GM12864 (cell line): ENCODE measurements at regions not wholly inside any gene's neighbourhood (a gene's known extent, or its start where the extent isn't known, plus 50 kb on each side); places are given as distances from the start of the nearest gene placed in this dataset.

Experiments used
- DNase-seq: peaks from one replicate; pipeline ENCODE4 v3.0.0-alpha.2; 2011; ENCODE audit warnings: low read depth
- H3K4me3 ChIP-seq: 2 replicates; pipeline ENCODE4 v1.5.1; 2011; ENCODE audit warnings: mild to moderate bottlenecking, low read depth, low read length, control low read depth
- CTCF ChIP-seq: IDR thresholded peaks from 2 replicates; pipeline ENCODE4 v1.5.1; 2011; ENCODE audit warnings: low read depth, mild to moderate bottlenecking, moderate library complexity, low read length, control low read depth, inconsistent platforms; ENCODE audit errors: missing control alignments

- no peak for DNase-seq
- H3K4me3 ChIP-seq, result no peak overlapping the region
- no peak for TF ChIP-seq CTCF
These were observed 291.4 kb downstream of the DNAJB9 start for GRCh38 chr7:108861071-108861470.

GRCh38 chr7:108863227-108863848, 293.7 kb downstream of the DNAJB9 start:
- no peak overlapping the region for H3K4me3 ChIP-seq
- no peak for TF ChIP-seq CTCF
- DNase-seq, result no peak

GRCh38 chr7:108869070-108869469, 299.4 kb downstream of the DNAJB9 start:
- TF ChIP-seq CTCF, result no peak
- no peak overlapping the region for H3K4me3 ChIP-seq
- no peak for DNase-seq

GRCh38 chr7:108875139-108875538, 305.5 kb downstream of the DNAJB9 start:
- H3K4me3 ChIP-seq, result no peak overlapping the region
- DNase-seq, result no peak
- peak; percentile 54 for TF ChIP-seq CTCF

GRCh38 chr7:108890862-108891261, 321.2 kb downstream of the DNAJB9 start:
- no peak overlapping the region for H3K4me3 ChIP-seq
- no peak for TF ChIP-seq CTCF
- DNase-seq, result no peak

DNA sequence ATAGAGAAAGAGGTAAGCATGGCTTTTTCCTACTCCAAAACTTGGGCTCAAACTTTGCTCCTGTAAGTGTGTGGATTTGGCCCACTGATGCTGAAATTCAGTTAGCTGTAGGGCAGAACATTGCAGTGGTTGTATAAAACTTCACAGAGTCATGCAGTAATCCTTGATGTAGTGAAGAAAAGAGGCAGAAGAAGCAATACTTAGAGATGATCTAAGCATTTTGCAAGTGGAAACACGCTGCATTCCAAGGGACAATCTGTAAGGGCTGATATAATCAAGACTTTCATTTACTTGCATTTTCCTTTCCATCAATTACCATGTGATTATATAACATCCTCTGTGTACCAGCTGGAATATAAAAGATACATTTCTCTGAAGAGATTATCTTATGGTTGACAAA, 338.8 kb downstream of the DNAJB9 start:
- no peak for TF ChIP-seq CTCF
- no peak for DNase-seq

DNA sequence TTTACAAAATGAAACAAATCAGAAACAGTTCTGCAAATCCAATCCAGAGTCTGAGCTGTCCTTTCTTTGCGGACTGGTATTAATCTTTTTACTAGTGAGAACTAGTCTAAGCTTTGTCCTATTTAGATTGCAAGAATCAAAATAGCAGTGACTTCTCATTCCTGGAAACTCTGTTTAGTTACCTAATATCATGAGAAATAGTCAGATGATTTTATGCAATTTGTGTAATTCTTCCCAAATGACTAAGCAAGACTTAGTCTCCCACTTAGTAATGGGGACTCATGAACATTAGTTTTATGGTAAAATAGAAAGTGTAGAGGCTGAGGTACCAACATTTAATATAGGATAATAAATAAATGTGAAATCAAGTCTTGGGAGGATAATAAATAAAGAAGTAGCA, 341.3 kb downstream of the DNAJB9 start:
- no peak overlapping the region for H3K4me3 ChIP-seq
- no peak for TF ChIP-seq CTCF
- DNase-seq, result no peak

More for the DNA sequence above, 338.8 kb downstream of the DNAJB9 start:
- no peak overlapping the region for H3K4me3 ChIP-seq
